ENCODE measurements at regions not wholly inside any gene's neighbourhood (a gene's known extent, or its start where the extent isn't known, plus 50 kb on each side); places are given as distances from the start of the nearest gene placed in this dataset.
"Not testable (repeated sequence)": the region's sequence is repeated elsewhere in the genome, so short reads cannot be mapped to it uniquely, and the experiment has no call there.

GRCh38 chr14:106706488-106706887 lies 1180.1 kb downstream of the TMEM121 start:
- not testable (repeated sequence) for DNase-seq (ENCODE audit: low spot score); H3K4me3 ChIP-seq (ENCODE audit: low read depth in 1 of 3, low read length in 3 of 3); H3K27ac ChIP-seq (ENCODE audit: low read depth in 1 of 2, low read length in 2 of 2); H3K36me3 ChIP-seq (ENCODE audit: control insufficient read depth in 4 of 4, insufficient read depth in 3 of 4, low read depth in 1 of 4, low read length in 3 of 4); H3K27me3 ChIP-seq (ENCODE audit: control insufficient read depth in 4 of 4, insufficient read depth in 4 of 4, low read length in 3 of 4); H3K9ac ChIP-seq (ENCODE audit: low read depth in 1 of 2, low read length in 2 of 2); H3K9me3 ChIP-seq (ENCODE audit: control insufficient read depth in 4 of 4, low read length in 3 of 4); H3K4me1 ChIP-seq (ENCODE audit: control insufficient read depth in 4 of 4, insufficient read depth in 4 of 4, low read length in 3 of 4)
- WGBS: 36% methylated on average over 4 of the region's 4 CpGs

DNA sequence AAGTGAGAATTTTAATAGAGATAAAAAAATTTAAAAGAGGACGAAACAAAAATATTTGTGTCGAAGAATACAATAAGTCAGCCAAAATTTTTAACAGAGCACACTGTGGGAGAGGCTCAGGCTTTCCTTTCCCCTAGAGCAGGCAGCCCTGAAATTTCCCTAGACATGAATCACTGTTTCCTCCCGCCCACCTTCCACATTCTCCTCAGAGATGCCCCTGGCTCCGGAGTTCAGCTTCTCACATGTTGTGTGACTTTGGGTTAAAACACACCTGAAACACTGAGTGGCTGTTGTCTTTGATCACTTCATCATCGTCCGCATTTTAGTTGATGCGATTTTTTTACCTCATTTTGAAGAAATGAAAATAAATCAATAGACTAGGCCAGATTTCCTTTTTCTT lies 1183.8 kb downstream of the TMEM121 start:
- DNase-seq (ENCODE audit: low spot score); H3K9me3 ChIP-seq (ENCODE audit: control insufficient read depth in 4 of 4, low read length in 3 of 4); H3K4me1 ChIP-seq (ENCODE audit: control insufficient read depth in 4 of 4, insufficient read depth in 4 of 4, low read length in 3 of 4); H3K4me3 ChIP-seq (ENCODE audit: low read depth in 1 of 3, low read length in 3 of 3); H3K27ac ChIP-seq (ENCODE audit: low read depth in 1 of 2, low read length in 2 of 2); H3K27me3 ChIP-seq (ENCODE audit: control insufficient read depth in 4 of 4, insufficient read depth in 4 of 4, low read length in 3 of 4); H3K36me3 ChIP-seq (ENCODE audit: control insufficient read depth in 4 of 4, insufficient read depth in 3 of 4, low read depth in 1 of 4, low read length in 3 of 4); H3K9ac ChIP-seq (ENCODE audit: low read depth in 1 of 2, low read length in 2 of 2): not testable (repeated sequence)
- 66% methylated on average over 7 of the region's 7 CpGs for whole genome bisulfite sequencing

GRCh38 chr14:106712513-106712912 lies 1186.1 kb downstream of the TMEM121 start:
- not testable (repeated sequence) for H3K9me3 ChIP-seq (ENCODE audit: control insufficient read depth in 4 of 4, low read length in 3 of 4); H3K4me3 ChIP-seq (ENCODE audit: low read depth in 1 of 3, low read length in 3 of 3)

DNA sequence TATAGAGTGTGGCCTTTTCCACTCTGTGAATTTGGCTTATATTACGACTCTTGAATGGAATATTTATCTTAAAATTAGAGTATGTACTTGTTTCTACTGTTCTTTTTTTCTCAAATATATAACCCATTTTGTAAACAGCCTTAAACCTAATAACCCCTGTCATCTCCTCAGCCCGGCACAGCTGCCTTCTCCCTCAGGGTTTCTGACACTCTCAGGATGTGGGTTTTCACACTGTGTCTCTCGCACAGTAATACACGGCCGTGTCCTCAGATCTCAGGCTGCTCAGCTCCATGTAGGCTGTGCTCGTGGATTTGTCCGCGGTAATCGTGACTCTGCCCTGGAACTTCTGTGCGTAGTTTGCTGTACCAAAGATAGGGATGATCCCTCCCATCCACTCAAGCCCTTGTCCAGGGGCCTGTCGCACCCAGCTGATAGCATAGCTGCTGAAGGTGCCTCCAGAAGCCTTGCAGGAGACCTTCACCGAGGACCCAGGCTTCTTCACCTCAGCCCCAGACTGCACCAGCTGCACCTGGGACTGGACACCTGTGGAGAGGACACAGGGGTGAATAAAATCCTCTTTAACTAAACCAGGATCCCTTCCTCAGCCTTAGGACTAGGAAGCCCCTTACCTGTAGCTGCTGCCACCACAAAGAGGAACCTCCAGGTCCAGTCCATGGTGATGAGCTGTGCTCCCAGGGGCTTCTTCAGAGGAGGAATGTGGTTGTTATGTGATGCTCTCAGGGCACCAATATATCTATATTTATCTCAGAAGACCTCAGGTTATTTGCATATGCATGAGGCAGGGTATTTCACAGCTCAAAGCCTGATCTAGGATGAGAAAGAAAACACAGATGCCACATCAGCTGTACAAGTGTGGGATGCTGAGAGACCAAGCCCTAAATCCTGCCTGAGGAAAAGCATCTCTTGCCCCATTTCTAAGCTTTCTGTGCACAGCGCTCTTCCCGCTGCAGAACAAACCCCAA lies 1188.4 kb downstream of the TMEM121 start:
- DNase-seq (ENCODE audit: low spot score); H3K9me3 ChIP-seq (ENCODE audit: control insufficient read depth in 4 of 4, low read length in 3 of 4); H3K36me3 ChIP-seq (ENCODE audit: control insufficient read depth in 4 of 4, insufficient read depth in 3 of 4, low read depth in 1 of 4, low read length in 3 of 4); H3K4me1 ChIP-seq (ENCODE audit: control insufficient read depth in 4 of 4, insufficient read depth in 4 of 4, low read length in 3 of 4); H3K4me3 ChIP-seq (ENCODE audit: low read depth in 1 of 3, low read length in 3 of 3); H3K27me3 ChIP-seq (ENCODE audit: control insufficient read depth in 4 of 4, insufficient read depth in 4 of 4, low read length in 3 of 4); H3K9ac ChIP-seq (ENCODE audit: low read depth in 1 of 2, low read length in 2 of 2); H3K27ac ChIP-seq (ENCODE audit: low read depth in 1 of 2, low read length in 2 of 2): not testable (repeated sequence)
- WGBS: 59% methylated on average over 3 of the region's 14 CpGs

More at GRCh38 chr14:106712513-106712912, 1186.1 kb downstream of the TMEM121 start:
- H3K36me3 ChIP-seq (ENCODE audit: control insufficient read depth in 4 of 4, insufficient read depth in 3 of 4, low read depth in 1 of 4, low read length in 3 of 4); DNase-seq (ENCODE audit: low spot score); H3K4me1 ChIP-seq (ENCODE audit: control insufficient read depth in 4 of 4, insufficient read depth in 4 of 4, low read length in 3 of 4); H3K27ac ChIP-seq (ENCODE audit: low read depth in 1 of 2, low read length in 2 of 2); H3K9ac ChIP-seq (ENCODE audit: low read depth in 1 of 2, low read length in 2 of 2); H3K27me3 ChIP-seq (ENCODE audit: control insufficient read depth in 4 of 4, insufficient read depth in 4 of 4, low read length in 3 of 4): not testable (repeated sequence)
- WGBS: 38% methylated on average over 5 of the region's 5 CpGs

- not testable (repeated sequence) for H3K27ac ChIP-seq (ENCODE audit: low read depth in 1 of 2, low read length in 2 of 2); H3K4me1 ChIP-seq (ENCODE audit: control insufficient read depth in 4 of 4, insufficient read depth in 4 of 4, low read length in 3 of 4); H3K27me3 ChIP-seq (ENCODE audit: control insufficient read depth in 4 of 4, insufficient read depth in 4 of 4, low read length in 3 of 4); H3K9ac ChIP-seq (ENCODE audit: low read depth in 1 of 2, low read length in 2 of 2); H3K9me3 ChIP-seq (ENCODE audit: control insufficient read depth in 4 of 4, low read length in 3 of 4); DNase-seq (ENCODE audit: low spot score); H3K36me3 ChIP-seq (ENCODE audit: control insufficient read depth in 4 of 4, insufficient read depth in 3 of 4, low read depth in 1 of 4, low read length in 3 of 4); H3K4me3 ChIP-seq (ENCODE audit: low read depth in 1 of 3, low read length in 3 of 3)
- 0% methylated on average over 3 of the region's 11 CpGs for WGBS
Measured at GRCh38 chr14:106717544-106717943, 1191.2 kb downstream of the TMEM121 start.

DNA sequence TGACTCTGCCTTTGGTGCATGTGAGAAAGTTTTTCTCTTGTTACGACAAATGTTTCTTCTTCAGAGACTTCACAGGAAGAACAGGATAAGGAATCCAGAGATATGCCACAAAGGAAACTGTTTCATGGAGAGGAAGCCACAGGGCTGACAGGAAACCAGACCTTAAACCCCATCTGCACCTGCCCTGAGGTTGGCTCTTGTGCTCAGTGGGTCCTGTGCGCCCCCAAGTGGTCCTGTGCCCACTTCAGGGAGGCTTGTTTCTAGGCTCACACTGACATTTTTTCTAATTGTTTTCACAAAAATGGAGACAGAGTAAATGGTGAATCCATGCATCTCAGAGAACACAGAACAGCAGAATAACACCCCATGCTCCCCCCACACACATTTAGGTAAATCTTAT lies 1193.5 kb downstream of the TMEM121 start:
- not testable (repeated sequence) for H3K36me3 ChIP-seq (ENCODE audit: control insufficient read depth in 4 of 4, insufficient read depth in 3 of 4, low read depth in 1 of 4, low read length in 3 of 4); H3K4me3 ChIP-seq (ENCODE audit: low read depth in 1 of 3, low read length in 3 of 3); H3K9ac ChIP-seq (ENCODE audit: low read depth in 1 of 2, low read length in 2 of 2); H3K27ac ChIP-seq (ENCODE audit: low read depth in 1 of 2, low read length in 2 of 2); H3K9me3 ChIP-seq (ENCODE audit: control insufficient read depth in 4 of 4, low read length in 3 of 4); H3K27me3 ChIP-seq (ENCODE audit: control insufficient read depth in 4 of 4, insufficient read depth in 4 of 4, low read length in 3 of 4); H3K4me1 ChIP-seq (ENCODE audit: control insufficient read depth in 4 of 4, insufficient read depth in 4 of 4, low read length in 3 of 4); DNase-seq (ENCODE audit: low spot score)
- no CpG with 5 or more reads among the region's 2 CpGs for WGBS

DNA sequence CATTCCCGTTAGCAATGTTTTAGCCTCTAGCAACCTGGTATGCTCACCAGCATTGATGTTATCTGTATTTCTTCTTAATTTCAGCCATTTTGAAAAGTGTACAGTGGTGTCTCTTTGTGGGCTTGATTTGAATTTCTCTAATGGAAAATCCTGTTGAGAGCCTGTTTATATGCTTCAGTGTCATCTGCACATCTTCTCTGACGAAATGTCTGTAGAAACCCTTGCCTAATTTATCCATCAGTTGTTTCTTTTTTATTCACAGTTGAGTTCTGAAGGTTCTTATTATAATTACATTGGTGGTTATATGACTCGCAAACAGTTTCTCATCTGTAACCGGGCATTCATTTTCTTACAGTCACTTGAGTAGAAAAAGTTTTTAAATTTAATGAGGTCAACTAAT lies 1195.5 kb downstream of the TMEM121 start:
- H3K9me3 ChIP-seq (ENCODE audit: control insufficient read depth in 4 of 4, low read length in 3 of 4); H3K27ac ChIP-seq (ENCODE audit: low read depth in 1 of 2, low read length in 2 of 2); H3K4me3 ChIP-seq (ENCODE audit: low read depth in 1 of 3, low read length in 3 of 3); H3K4me1 ChIP-seq (ENCODE audit: control insufficient read depth in 4 of 4, insufficient read depth in 4 of 4, low read length in 3 of 4); DNase-seq (ENCODE audit: low spot score); H3K27me3 ChIP-seq (ENCODE audit: control insufficient read depth in 4 of 4, insufficient read depth in 4 of 4, low read length in 3 of 4); H3K36me3 ChIP-seq (ENCODE audit: control insufficient read depth in 4 of 4, insufficient read depth in 3 of 4, low read depth in 1 of 4, low read length in 3 of 4); H3K9ac ChIP-seq (ENCODE audit: low read depth in 1 of 2, low read length in 2 of 2): not testable (repeated sequence)
- 0% methylated on average over 1 of the region's 4 CpGs for WGBS

GRCh38 chr14:106722813-106723687 lies 1196.7 kb downstream of the TMEM121 start:
- H3K4me3 ChIP-seq (ENCODE audit: low read depth in 1 of 3, low read length in 3 of 3); H3K4me1 ChIP-seq (ENCODE audit: control insufficient read depth in 4 of 4, insufficient read depth in 4 of 4, low read length in 3 of 4); H3K27ac ChIP-seq (ENCODE audit: low read depth in 1 of 2, low read length in 2 of 2); H3K9ac ChIP-seq (ENCODE audit: low read depth in 1 of 2, low read length in 2 of 2); H3K9me3 ChIP-seq (ENCODE audit: control insufficient read depth in 4 of 4, low read length in 3 of 4); DNase-seq (ENCODE audit: low spot score); H3K27me3 ChIP-seq (ENCODE audit: control insufficient read depth in 4 of 4, insufficient read depth in 4 of 4, low read length in 3 of 4); H3K36me3 ChIP-seq (ENCODE audit: control insufficient read depth in 4 of 4, insufficient read depth in 3 of 4, low read depth in 1 of 4, low read length in 3 of 4): not testable (repeated sequence)
- WGBS: no CpG with 5 or more reads among the region's 7 CpGs
